ENCODE measurements at regions not wholly inside any gene's neighbourhood (a gene's known extent, or its start where the extent isn't known, plus 50 kb on each side); places are given as distances from the start of the nearest gene placed in this dataset.

DNA sequence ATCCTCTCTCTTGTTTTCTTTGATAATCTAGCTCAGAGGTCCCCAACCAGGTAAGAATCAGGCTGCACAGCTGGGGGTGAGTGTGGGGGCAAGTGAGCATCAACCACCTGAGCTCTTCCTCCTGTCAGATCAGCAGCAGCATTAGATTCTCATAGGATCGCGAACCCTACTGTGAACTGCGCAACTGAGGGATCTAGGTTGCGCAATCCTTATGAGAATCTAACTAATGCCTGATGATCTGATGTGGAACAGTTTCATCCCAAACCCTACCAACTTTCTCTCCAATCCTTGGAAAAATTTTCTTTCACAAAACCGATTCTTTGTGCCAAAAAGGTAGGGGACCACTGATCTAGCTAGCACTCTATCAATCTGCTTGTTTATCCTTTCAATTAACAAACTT is 678.3 kb downstream of the CBLN2 start:
- no peak for DNase-seq

GRCh38 chr18:71850602-71851001 is 693.5 kb downstream of the CBLN2 start:
- no peak for DNase-seq

DNA sequence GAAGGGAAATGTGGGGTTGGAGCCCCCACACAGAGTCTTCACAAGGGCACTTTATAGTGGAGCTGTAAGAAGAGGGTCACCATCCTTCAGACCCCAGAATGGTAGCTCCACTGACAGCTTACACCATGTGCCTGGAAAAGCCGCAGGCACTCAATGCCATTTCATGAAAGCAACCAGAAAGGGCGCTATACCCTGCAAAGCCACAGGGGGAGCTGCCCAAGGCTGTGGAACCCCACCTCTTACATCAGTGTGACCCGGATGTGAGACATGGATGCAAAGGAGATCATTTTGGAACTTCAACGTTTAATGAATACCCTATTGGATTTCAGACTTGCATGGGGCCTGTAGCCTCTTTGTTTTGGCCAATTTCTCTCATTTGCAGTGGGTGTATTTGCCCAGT is 694.7 kb downstream of the CBLN2 start:
- DNase-seq = no peak

DNA sequence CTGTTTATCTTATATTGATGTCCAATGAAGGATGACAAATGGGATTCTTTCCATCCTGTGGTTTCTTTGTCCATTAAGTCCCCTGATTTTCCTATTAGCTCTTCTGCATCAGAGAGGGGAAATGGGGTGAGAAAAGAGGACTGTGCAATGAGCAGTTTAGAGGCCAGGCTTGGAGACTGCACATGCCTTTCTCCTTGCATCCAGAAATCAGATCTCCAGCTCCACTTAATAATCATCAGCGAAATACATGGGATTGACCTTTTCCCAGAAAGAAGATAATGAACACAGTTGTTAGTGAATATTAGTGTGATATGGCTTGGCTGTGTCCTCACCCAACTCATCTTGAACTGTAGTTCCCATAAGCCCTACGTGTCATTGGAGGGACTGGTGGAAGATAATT is 697.4 kb downstream of the CBLN2 start:
- no peak for DNase-seq

- no peak for DNase-seq
These were observed 699.3 kb downstream of the CBLN2 start for GRCh38 chr18:71844814-71845213.

DNA sequence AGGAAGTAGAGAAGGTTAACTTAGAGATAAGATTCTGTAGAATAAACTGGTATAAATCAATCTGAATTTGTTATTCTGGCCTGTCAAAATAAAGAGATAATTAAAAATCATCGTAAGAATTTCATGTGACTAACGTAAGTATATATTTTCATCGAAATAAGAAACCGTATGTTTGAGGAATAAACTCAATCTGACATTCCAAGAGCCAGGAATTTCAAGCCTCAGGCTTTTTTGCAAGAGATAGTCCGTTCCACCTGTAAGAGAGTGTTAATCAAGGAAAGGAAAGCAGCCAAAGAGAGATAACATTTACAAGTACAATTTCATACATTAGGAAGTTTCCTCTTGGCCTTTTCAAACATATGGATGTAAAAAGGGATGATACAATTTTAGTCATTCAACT is 701.5 kb downstream of the CBLN2 start:
- DNase-seq = no peak

- DNase-seq = no peak
These were observed 706.6 kb downstream of the CBLN2 start for GRCh38 chr18:71837547-71837946.

- DNase-seq = no peak
These were observed 711.1 kb downstream of the CBLN2 start for GRCh38 chr18:71832946-71833617.

DNA sequence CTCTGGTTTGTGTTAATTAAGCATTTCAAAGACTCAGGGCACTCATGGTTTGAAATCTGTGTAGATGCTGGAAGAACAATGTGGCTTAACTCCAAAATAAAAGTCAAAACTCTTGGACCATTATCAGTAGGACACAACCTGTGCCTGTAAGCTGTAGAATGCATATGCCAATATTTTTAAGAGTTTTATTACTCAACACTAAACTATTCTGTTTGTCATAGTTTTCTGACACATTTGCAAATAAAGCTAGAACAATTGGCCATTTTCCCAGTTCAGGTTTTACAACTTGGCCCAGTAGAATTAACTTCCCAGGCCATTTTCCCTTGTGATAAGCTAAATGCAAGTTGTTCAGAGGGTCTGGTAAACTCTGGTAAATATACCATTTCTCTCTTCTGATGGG is 713.1 kb downstream of the CBLN2 start:
- DNase-seq = no peak

DNA sequence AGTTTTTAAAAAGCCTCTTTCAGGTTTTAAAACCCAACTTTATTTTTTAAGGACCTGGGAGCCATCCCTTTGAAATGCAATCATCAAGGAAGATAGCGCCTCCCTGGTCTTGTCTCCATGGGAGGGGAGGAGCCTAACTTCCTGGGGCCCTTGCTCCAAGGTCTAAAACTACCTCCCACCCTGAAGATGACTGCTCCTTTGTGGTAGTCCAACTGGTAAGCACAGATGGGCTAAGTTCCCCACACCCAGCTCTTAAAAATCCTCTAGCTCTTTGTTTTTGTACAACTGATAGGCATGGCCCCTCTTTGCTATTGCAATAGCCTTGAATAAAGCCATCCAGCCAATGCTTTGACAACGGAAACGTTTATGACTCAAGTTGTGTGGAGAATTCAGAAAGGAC is 716.8 kb downstream of the CBLN2 start:
- DNase-seq = no peak

GRCh38 chr18:71815305-71815704 is 728.8 kb downstream of the CBLN2 start:
- no peak for DNase-seq

GRCh38 chr18:71809711-71810110 is 734.4 kb downstream of the CBLN2 start:
- DNase-seq = no peak

DNA sequence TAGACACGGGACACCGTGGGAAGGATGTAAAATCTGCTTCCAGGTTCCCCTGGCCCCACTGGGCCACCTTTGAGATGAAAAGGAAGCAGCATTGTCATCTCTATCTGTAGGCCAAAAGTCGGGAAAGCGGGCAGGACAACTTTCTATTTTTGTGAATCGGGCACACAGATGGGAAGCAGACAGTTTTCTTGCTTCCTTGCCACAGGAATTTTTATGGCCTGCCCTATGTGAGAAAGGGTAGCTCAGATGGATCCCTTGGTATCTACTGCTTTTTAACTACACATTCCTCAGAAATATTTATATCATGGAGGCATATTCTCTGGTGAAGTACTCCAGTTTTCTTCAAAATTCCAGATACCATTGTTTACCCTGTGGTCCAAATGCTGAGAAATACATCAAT is 735.5 kb downstream of the CBLN2 start:
- no peak for DNase-seq

GRCh38 chr18:71807586-71807985 is 736.6 kb downstream of the CBLN2 start:
- no peak for DNase-seq

DNA sequence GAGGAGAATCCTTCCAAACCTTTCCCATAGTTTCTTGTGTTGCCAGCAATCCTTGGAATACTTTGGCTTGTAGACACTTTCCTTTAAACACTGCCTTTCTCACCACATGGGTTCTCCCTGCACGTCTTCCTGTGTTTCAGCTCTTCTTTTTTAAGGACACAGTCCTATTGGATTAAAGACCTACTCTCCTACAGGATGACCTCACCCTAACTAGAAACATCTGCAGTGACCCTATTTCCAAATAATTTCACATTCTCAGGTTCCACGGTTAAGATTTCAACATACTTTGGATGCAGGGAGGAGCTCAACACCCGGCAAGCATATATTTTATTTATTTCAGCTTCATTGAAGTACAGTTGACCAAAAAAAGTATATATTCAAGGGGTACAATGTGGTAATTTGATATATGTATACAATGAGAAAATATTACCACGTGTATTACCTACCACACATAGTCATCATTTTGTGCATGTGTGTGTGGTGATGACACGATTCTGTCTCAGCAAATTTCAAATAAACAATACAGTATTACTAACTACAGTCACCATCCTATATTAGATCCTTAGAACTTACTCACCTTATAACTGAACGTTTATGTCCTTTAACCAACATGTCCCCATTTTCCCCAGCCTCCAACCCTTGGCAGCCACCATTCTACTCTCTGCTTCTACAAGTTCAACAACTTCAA is 745.0 kb downstream of the CBLN2 start:
- no peak for DNase-seq

DNA sequence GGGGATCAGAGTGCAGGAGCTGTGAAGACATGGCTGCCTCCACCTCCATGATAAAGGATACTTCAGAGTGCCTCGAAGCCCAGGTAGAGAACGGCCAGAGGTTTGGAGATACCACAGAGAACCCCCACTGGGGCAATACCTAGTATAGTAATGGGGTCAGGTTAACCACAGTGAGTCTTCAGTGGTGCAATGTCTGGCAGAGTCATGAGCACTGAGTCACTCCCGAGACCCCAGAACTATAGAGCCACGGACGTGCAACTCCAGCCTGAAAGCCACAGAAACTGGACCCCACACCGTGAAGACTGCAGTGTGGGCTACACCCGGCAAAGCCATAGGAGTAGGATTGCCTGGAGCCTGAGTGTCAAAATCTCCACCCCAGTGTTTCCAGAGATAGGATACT is 746.6 kb downstream of the CBLN2 start:
- no peak for DNase-seq

DNA sequence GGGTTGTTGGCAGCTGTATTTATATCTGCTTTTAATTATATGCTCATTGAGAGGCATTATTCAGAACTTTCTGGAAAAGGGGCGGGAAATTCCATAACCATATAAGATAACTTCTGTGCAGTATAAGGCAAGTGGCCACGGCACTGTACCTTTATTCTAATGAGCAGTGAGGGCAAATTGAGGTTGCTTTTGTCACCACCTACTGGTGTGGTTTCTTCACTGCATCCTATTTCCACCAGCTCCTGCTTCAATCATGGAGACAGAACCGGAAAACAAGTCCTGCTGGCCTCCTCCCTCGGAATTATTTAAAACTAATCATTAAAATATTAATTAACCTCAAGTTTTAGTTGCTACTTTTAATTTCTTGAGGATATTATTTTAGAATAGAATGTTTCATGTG is 759.4 kb downstream of the CBLN2 start:
- no peak for DNase-seq

DNA sequence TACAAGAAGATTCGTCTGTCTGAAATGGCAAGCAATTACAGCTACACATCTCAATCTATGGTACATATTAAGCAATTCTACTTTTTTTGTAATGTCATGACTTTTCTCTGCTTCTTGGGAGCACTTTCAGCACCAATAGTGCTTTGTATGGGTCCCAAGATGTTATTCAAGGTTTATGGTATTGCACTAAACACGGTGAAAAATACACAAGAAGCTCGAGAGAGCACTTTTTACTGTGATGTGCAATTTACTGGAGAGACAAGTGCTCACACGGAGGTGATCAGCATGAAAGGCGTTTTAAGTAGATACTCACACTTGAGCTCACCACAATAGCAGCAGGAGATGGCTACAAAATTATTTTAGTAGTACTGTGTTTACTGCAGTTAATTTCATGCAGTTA is 783.6 kb downstream of the CBLN2 start:
- DNase-seq = no peak

GRCh38 chr18:71754246-71754645 is 789.9 kb downstream of the CBLN2 start:
- no peak for DNase-seq

GRCh38 chr18:71743634-71744033 is 800.5 kb downstream of the CBLN2 start:
- DNase-seq = no peak

DNA sequence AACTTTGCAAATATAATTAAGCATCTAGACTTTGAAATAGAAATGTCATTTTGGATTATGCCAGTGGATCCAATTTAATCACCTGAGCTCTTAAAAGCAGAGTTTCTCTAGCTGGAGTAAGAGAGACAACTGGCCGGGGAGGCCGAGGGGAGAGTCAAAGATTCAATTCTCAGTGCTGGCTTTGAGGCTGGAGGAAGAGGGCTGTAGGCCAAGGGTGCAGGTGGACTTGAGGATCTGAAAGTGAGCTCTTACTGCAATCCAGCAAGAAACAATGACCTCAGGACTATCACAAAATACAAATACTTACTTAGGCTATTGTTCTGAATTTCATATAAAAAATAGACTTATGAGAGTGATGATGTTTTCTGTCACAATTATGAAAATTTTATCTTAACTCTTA is 814.5 kb downstream of the CBLN2 start:
- no peak for DNase-seq

- DNase-seq = no peak
These were observed 816.2 kb downstream of the CBLN2 start for GRCh38 chr18:71727909-71728308.

GRCh38 chr18:71725256-71725655 is 818.9 kb downstream of the CBLN2 start:
- DNase-seq = no peak

GRCh38 chr18:71707985-71708500 is 836.1 kb downstream of the CBLN2 start:
- DNase-seq = no peak

DNA sequence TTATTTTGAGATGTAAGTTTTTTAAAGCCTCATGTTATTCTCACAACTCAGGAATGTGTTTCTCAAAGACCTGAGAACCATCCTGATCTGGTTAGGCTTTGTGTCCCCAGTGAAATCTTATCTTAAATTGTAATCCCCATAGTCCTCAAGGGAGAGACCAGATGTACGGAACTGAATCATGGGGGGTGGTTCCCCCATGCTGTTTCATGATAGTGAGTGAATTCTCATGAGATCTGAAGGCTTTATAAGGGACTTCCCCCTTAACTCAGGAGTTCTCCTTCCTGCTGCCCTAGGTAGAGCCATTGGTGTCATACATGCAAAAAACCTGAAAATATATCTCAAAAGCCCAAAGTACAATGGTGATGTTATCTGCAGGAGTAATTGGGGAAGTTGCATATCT is 836.7 kb downstream of the CBLN2 start:
- no peak for DNase-seq
